Transverse colon (tissue), 4 donors: ENCODE measurements at regions not wholly inside any gene's neighbourhood (a gene's known extent, or its start where the extent isn't known, plus 50 kb on each side); places are given as distances from the start of the nearest gene placed in this dataset.

Source experiments
- DNase-seq: peaks from one replicate; pipeline ENCODE4 v3.0.0-alpha.2; 2019
- H3K27ac ChIP-seq, 4 donors: fragments of 200-600 bp; sonication (generic); 2 replicates each; pipeline ENCODE4 v1.5.1; 2016 to 2018; ENCODE audit warnings: inconsistent platforms in 4 of 4
- H3K27me3 ChIP-seq: fragments of 200-600 bp; sonication (generic); 2 replicates; pipeline ENCODE4 v1.5.1; 2017; ENCODE audit warnings: inconsistent platforms
- H3K36me3 ChIP-seq, 4 donors: fragments of 200-600 bp; sonication (generic); 2 replicates each; pipeline ENCODE4 v1.5.1; 2017 to 2019; ENCODE audit warnings: inconsistent platforms in 4 of 4
- H3K4me1 ChIP-seq, 4 donors: fragments of 200-600 bp; sonication (generic); 2 replicates each; pipeline ENCODE4 v1.5.1; 2017 to 2020; ENCODE audit warnings: inconsistent platforms in 4 of 4
- H3K4me3 ChIP-seq, 4 donors: fragments of 200-600 bp; sonication (generic); 1 replicate in 1 of 4; 2 replicates in 3 of 4; pipeline versions ENCODE4 v1.5.1 to v1.6.1; 2017 to 2019; ENCODE audit warnings: inconsistent platforms in 4 of 4
- H3K9me3 ChIP-seq, 2 donors: fragments of 200-600 bp; sonication (generic); 2 replicates each; pipeline ENCODE4 v1.5.1; 2017 to 2019; ENCODE audit warnings: inconsistent platforms in 2 of 2
- EP300 ChIP-seq: sonication (generic); formaldehyde crosslinking; IDR thresholded peaks from one replicate; pipeline ENCODE4 v1.6.1; 2017; ENCODE audit warnings: antibody characterized with exemption, low read depth
- POLR2A ChIP-seq: fragments of 450-650 bp; IDR thresholded peaks from one replicate; pipeline ENCODE4 v1.6.1; 2016; ENCODE audit warnings: antibody characterized with exemption, mild to moderate bottlenecking, moderate library complexity
- POLR2AphosphoS5 ChIP-seq, 3 donors: sonication (generic); formaldehyde crosslinking; IDR thresholded peaks; one replicate each; pipeline ENCODE4 v1.6.1; 2016; ENCODE audit warnings: antibody characterized with exemption in 3 of 3
- WGBS, 2 donors: methylation state at CpG; one replicate each; pipeline ENCODE4 v1.1.5; 2018; ENCODE audit warnings: low coverage in 1 of 2; 5-methylcytosine and 5-hydroxymethylcytosine counted together
- in situ Hi-C, 4 donors: fragments of 200-750 bp; cut with MboI; loops; one replicate each; pipeline versions ENCODE4 v1.15.0 to v1.15.1; 2017; ENCODE audit warnings: low sequenced_read_pairs in 3 of 4, low pct_ligation_motif_present in 1 of 4, low pct_unique_long_range_greater_than_20kb in 1 of 4
- intact Hi-C: fragments of 100-400 bp; cut with DNase I; formaldehyde crosslinking; loops from one replicate; pipeline ENCODE4 v1.15.1; 2023; ENCODE audit warnings: low total_unique reads
- TF ChIP-seq, protein P1 (sequence below), 5 experiments: fragments of 200-600 bp in 3 of 5; fragments of 450-650 bp in 2 of 5; sonication (generic) in 3 of 5; IDR thresholded peaks; 1 replicate in 2 of 5; 2 replicates in 3 of 5; pipeline ENCODE4 v1.5.1; 2016 to 2017; ENCODE audit warnings: antibody characterized with exemption in 5 of 5, inconsistent platforms in 3 of 5, mild to moderate bottlenecking in 2 of 5, moderate library complexity in 1 of 5

- TF ChIP-seq, protein P1, sequence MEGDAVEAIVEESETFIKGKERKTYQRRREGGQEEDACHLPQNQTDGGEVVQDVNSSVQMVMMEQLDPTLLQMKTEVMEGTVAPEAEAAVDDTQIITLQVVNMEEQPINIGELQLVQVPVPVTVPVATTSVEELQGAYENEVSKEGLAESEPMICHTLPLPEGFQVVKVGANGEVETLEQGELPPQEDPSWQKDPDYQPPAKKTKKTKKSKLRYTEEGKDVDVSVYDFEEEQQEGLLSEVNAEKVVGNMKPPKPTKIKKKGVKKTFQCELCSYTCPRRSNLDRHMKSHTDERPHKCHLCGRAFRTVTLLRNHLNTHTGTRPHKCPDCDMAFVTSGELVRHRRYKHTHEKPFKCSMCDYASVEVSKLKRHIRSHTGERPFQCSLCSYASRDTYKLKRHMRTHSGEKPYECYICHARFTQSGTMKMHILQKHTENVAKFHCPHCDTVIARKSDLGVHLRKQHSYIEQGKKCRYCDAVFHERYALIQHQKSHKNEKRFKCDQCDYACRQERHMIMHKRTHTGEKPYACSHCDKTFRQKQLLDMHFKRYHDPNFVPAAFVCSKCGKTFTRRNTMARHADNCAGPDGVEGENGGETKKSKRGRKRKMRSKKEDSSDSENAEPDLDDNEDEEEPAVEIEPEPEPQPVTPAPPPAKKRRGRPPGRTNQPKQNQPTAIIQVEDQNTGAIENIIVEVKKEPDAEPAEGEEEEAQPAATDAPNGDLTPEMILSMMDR (IDR thresholded peaks at IDR 0.05), result no peak
- TF ChIP-seq POLR2AphosphoS5 (IDR thresholded peaks at IDR 0.05), result no peak
- no peak for TF ChIP-seq POLR2A
- TF ChIP-seq EP300, result no peak
- H3K4me1 ChIP-seq, result peaks cover 0 to 8% (median 3%) of the 10 kb centered on the region in 4 donors
- WGBS, 2 donors, result 94% methylated on average over 8 of the region's 8 CpGs; no CpG with 5 or more reads in 1 of the 2 donors
- no peak overlapping the region for H3K4me3 ChIP-seq
- intact Hi-C loops, result no loop called here
- in situ Hi-C loops, result no loop called here
- H3K27ac ChIP-seq, result no peak overlapping the region
- no peaks in the 10 kb centered on the region for H3K27me3 ChIP-seq
- no peaks in the 10 kb centered on the region for H3K9me3 ChIP-seq
- no peaks in the 10 kb centered on the region for H3K36me3 ChIP-seq
- no peak for DNase-seq
Measured at GRCh38 chr11:34830648-34831047, 85.5 kb downstream of the APIP start.

GRCh38 chr11:34830035-34830434 is 86.1 kb downstream of the APIP start:
- no peaks in the 10 kb centered on the region for H3K36me3 ChIP-seq
- intact Hi-C loops, result no loop called here
- H3K27ac ChIP-seq, result no peak overlapping the region
- no peak overlapping the region for H3K4me3 ChIP-seq
- no peaks in the 10 kb centered on the region for H3K27me3 ChIP-seq
- H3K9me3 ChIP-seq, result no peaks in the 10 kb centered on the region
- no peak for TF ChIP-seq POLR2AphosphoS5 (IDR thresholded peaks at IDR 0.05)
- TF ChIP-seq EP300, result no peak
- no peak for TF ChIP-seq POLR2A
- TF ChIP-seq, protein P1 (IDR thresholded peaks at IDR 0.05), result no peak
- WGBS, 2 donors, result 62 to 100% methylated on average over 1 to 5 of the region's 5 CpGs
- in situ Hi-C loops, result no loop called here
- H3K4me1 ChIP-seq, result peaks cover 4 to 13% (median 5%) of the 10 kb centered on the region in 4 donors
- no peak for DNase-seq

- 76% methylated on average over 1 of the region's 1 CpG; no CpG with 5 or more reads in 1 of the 2 donors for WGBS, 2 donors
- Histone ChIP-seq H3K36me3 (no peaks in the 10 kb centered on the region), H3K27ac (peak overlapping the region; percentile 86 to 90 (median 86)), H3K9me3 (no peaks in the 10 kb centered on the region), H3K4me1 (peaks cover 8 to 31% (median 15%) of the 10 kb centered on the region in 4 donors), H3K4me3 (no peak overlapping the region), H3K27me3 (no peaks in the 10 kb centered on the region)
- TF ChIP-seq POLR2A (no peak), EP300 (no peak), POLR2AphosphoS5 (IDR thresholded peaks at IDR 0.05) (no peak)
- TF ChIP-seq, protein P1 (IDR thresholded peaks at IDR 0.05), result no peak
- in situ Hi-C loops, result no loop called here
- intact Hi-C loops, result no loop called here
- no peak for DNase-seq
Measured at GRCh38 chr11:34827228-34827627, 89.0 kb downstream of the APIP start.

DNA sequence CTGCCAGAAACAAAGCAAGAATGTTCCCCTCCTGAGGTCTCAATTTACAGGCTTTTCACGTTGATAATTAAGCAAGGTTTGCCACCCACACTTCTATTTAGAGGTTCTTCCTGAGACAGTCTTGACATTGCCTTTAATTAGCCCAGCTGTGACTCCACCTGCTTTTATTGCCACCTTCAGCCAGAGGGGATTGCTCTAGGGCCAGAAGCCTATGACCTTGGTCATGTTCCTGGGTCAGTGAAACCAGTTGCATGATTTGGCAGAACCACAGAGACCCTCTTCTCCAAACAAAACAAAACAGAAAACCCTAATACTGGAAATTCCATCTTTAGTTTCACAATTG is 89.8 kb downstream of the APIP start:
- in situ Hi-C loops, result no loop called here
- Histone ChIP-seq H3K4me3 (no peak overlapping the region), H3K4me1 (peaks cover 8 to 31% (median 15%) of the 10 kb centered on the region in 4 donors), H3K27me3 (no peaks in the 10 kb centered on the region), H3K36me3 (no peaks in the 10 kb centered on the region), H3K27ac (peak overlapping the region; percentile 86 to 90 (median 86)), H3K9me3 (no peaks in the 10 kb centered on the region)
- 0 to 4% methylated on average over 1 of the region's 1 CpG for whole genome bisulfite sequencing, 2 donors
- intact Hi-C loops, result no loop called here
- TF ChIP-seq POLR2AphosphoS5 (IDR thresholded peaks at IDR 0.05) (no peak), POLR2A (no peak), EP300 (no peak)
- TF ChIP-seq, protein P1 (IDR thresholded peaks at IDR 0.05), result no peak
- no peak for DNase-seq
